ENCODE measurements at regions not wholly inside any gene's neighbourhood (a gene's known extent, or its start where the extent isn't known, plus 50 kb on each side); places are given as distances from the start of the nearest gene placed in this dataset.

GRCh38 chr14:66293533-66294105 lies 192.6 kb upstream of the CCDC196 start (continued):
- TF ChIP-seq NANOG (IDR thresholded peaks at IDR 0.05; ENCODE audit: borderline replicate concordance), result no peak
- TF ChIP-seq ETS1 (IDR thresholded peaks at IDR 0.05), result no peak
- TF ChIP-seq JUNB (IDR thresholded peaks at IDR 0.05; ENCODE audit: unreplicated experiment), result no peak
- no peak for TF ChIP-seq REST (IDR thresholded peaks at IDR 0.05; ENCODE audit: unreplicated experiment)
- no peak for TF ChIP-seq EZH2phosphoT487 (IDR thresholded peaks at IDR 0.05; ENCODE audit: unreplicated experiment)
- no peak for TF ChIP-seq CREB1 (CRISPR knock-in tag; IDR thresholded peaks at IDR 0.05; ENCODE audit: low read depth)
- no peak for TF ChIP-seq POLR2AphosphoS5 (IDR thresholded peaks at IDR 0.05; ENCODE audit: low read depth)

- Mint-ChIP-seq H3K27me3 (ENCODE audit: insufficient read depth, low read depth, poor library complexity) (no peaks in the 10 kb centered on the region), H3K27ac (no peak overlapping the region), H3K4me1 (no peaks in the 10 kb centered on the region), H3K9me3 (peaks cover 19% of the 10 kb centered on the region), H3K36me3 (ENCODE audit: low read depth) (no peaks in the 10 kb centered on the region), H3K4me3 (no peak overlapping the region)
- no peak overlapping the region for H2AFZ ChIP-seq
- no peak overlapping the region for H3K4me2 ChIP-seq
- H3K79me2 ChIP-seq (replicated peaks; ENCODE audit: insufficient read depth), result no peaks in the 10 kb centered on the region
- H3F3A ChIP-seq (replicated peaks; ENCODE audit: low read depth), result no peaks in the 10 kb centered on the region
- no peak overlapping the region for H3K27ac ChIP-seq (ENCODE audit: low read depth)
- H3K36me3 ChIP-seq (ENCODE audit: insufficient read depth), result no peaks in the 10 kb centered on the region
- DNase-seq (ENCODE audit: low spot score), result no peak
- H3K9me2 ChIP-seq (ENCODE audit: insufficient read depth), result 0 out of 2 replicates have a peak, but pooled peaks cover 7% of the 10 kb centered on the region
- H4K20me1 ChIP-seq (replicated peaks; ENCODE audit: insufficient read depth), result no peaks in the 10 kb centered on the region
- H3K4me1 ChIP-seq (ENCODE audit: insufficient read depth), result no peaks in the 10 kb centered on the region
- no peak overlapping the region for H3K4me3 ChIP-seq
- H3K27me3 ChIP-seq (ENCODE audit: insufficient read depth), result no peaks in the 10 kb centered on the region
- ATAC-seq, result no peak
- TF ChIP-seq JUNB (IDR thresholded peaks at IDR 0.05; ENCODE audit: unreplicated experiment) (no peak), ZNF114 (CRISPR knock-in tag; IDR thresholded peaks at IDR 0.05) (no peak), STAT1 (IDR thresholded peaks at IDR 0.05; ENCODE audit: unreplicated experiment) (no peak), CTCF (conservative IDR thresholded peaks at IDR 0.05; ENCODE audit: low read depth in 2 of 2) (no peak), POLR2AphosphoS5 (IDR thresholded peaks at IDR 0.05; ENCODE audit: low read depth) (no peak), REST (IDR thresholded peaks at IDR 0.05; ENCODE audit: unreplicated experiment) (no peak), NANOG (IDR thresholded peaks at IDR 0.05; ENCODE audit: borderline replicate concordance) (no peak), ZNF331 (CRISPR knock-in tag; IDR thresholded peaks at IDR 0.05; ENCODE audit: low read depth) (no peak), ETS1 (IDR thresholded peaks at IDR 0.05) (no peak), EZH2 (IDR thresholded peaks at IDR 0.05; ENCODE audit: low read depth, unreplicated experiment) (no peak), CREB1 (CRISPR knock-in tag; IDR thresholded peaks at IDR 0.05; ENCODE audit: low read depth) (no peak), EZH2phosphoT487 (IDR thresholded peaks at IDR 0.05; ENCODE audit: unreplicated experiment) (no peak)
These were observed 190.8 kb upstream of the CCDC196 start for GRCh38 chr14:66295386-66295785.
